HEK293 (cell line): ENCODE measurements at regions not wholly inside any gene's neighbourhood (a gene's known extent, or its start where the extent isn't known, plus 50 kb on each side); places are given as distances from the start of the nearest gene placed in this dataset.

Experiments used
- CTCF ChIA-PET: fragments of 350-600 bp; formaldehyde crosslinking; extraction: SDS; loops from one replicate; lab custom pipeline; 2021; ENCODE audit warnings: antibody characterized with exemption; lab: Yijun Ruan, JAX
- POLR2A ChIA-PET: fragments of 300-600 bp; formaldehyde crosslinking; extraction: SDS; loops from one replicate; lab custom pipeline; 2020; ENCODE audit warnings: antibody characterized with exemption, inconsistent platforms; lab: Yijun Ruan, JAX
- H3K27ac ChIP-seq: fragments of 200-500 bp; sonication (Bioruptor generic); 2 replicates; pipeline ENCODE4 v1.5.1; 2014; ENCODE audit warnings: low read depth, low read length, control low read depth, inconsistent platforms; ENCODE audit errors: extremely low read depth
- H3K36me3 ChIP-seq, 2 experiments: fragments of 200-500 bp in 1 of 2; sonication (Bioruptor generic) in 1 of 2; 1 replicate in 1 of 2; 2 replicates in 1 of 2; pipeline ENCODE4 v1.5.1; 2014 to 2017; ENCODE audit warnings: inconsistent platforms in 2 of 2, low read length in 2 of 2; ENCODE audit not compliant: control insufficient read depth in 2 of 2, insufficient read depth in 1 of 2
- H3K4me1 ChIP-seq: fragments of 200-500 bp; sonication (Bioruptor generic); 2 replicates; pipeline ENCODE4 v1.5.1; 2014; ENCODE audit warnings: mild to moderate bottlenecking, low read length, inconsistent platforms; ENCODE audit not compliant: control insufficient read depth, insufficient read depth
- H3K4me3 ChIP-seq: 2 replicates; pipeline ENCODE4 v1.5.1; 2011; ENCODE audit warnings: low read depth, mild to moderate bottlenecking, control low read depth, low read length, moderate library complexity
- H3K9me3 ChIP-seq: fragments of 200-500 bp; sonication (Bioruptor generic); 2 replicates; pipeline ENCODE4 v1.5.1; 2014; ENCODE audit warnings: low read depth, low read length, inconsistent platforms; ENCODE audit not compliant: control insufficient read depth, insufficient read depth
- GLIS1 ChIP-seq: fragments of 450-650 bp; formaldehyde crosslinking; IDR thresholded peaks from 2 replicates; pipeline ENCODE4 v1.5.1; 2016; ENCODE audit warnings: missing biosample characterization, missing genetic modification characterization
- KLF7 ChIP-seq: fragments of 450-650 bp; formaldehyde crosslinking; IDR thresholded peaks from 2 replicates; pipeline ENCODE4 v1.5.1; 2016; ENCODE audit warnings: missing biosample characterization, missing genetic modification characterization, borderline replicate concordance
- SETDB1 ChIP-seq: IDR thresholded peaks from one replicate; pipeline ENCODE4 v1.6.1; 2017; ENCODE audit warnings: mild to moderate bottlenecking, low read length, moderate library complexity, mixed read lengths; ENCODE audit not compliant: insufficient read length
- SP7 ChIP-seq: fragments of 450-650 bp; formaldehyde crosslinking; IDR thresholded peaks from 2 replicates; pipeline ENCODE4 v1.5.1; 2016; ENCODE audit warnings: missing biosample characterization, missing genetic modification characterization
- ZBTB1 ChIP-seq: fragments of 450-650 bp; formaldehyde crosslinking; IDR thresholded peaks from 2 replicates; pipeline ENCODE4 v1.5.1; 2016; ENCODE audit warnings: missing biosample characterization, missing genetic modification characterization
- ZNF155 ChIP-seq: fragments of 450-650 bp; formaldehyde crosslinking; IDR thresholded peaks from 2 replicates; pipeline ENCODE4 v1.5.1; 2016; ENCODE audit warnings: missing biosample characterization, missing genetic modification characterization
- ZNF175 ChIP-seq: fragments of 450-650 bp; formaldehyde crosslinking; IDR thresholded peaks from 2 replicates; pipeline ENCODE4 v1.5.1; 2016; ENCODE audit warnings: missing biosample characterization, missing genetic modification characterization
- ZNF302 ChIP-seq: fragments of 450-650 bp; formaldehyde crosslinking; IDR thresholded peaks from 2 replicates; pipeline ENCODE4 v1.5.1; 2016; ENCODE audit warnings: missing biosample characterization, missing genetic modification characterization, low read depth
- ZNF561 ChIP-seq: fragments of 450-650 bp; IDR thresholded peaks from 2 replicates; pipeline ENCODE4 v1.5.1; 2018; ENCODE audit warnings: missing biosample characterization, missing genetic modification characterization, borderline replicate concordance
- ZNF596 ChIP-seq: fragments of 450-650 bp; IDR thresholded peaks from 2 replicates; pipeline ENCODE4 v1.5.0; 2018; ENCODE audit warnings: missing biosample characterization, mild to moderate bottlenecking, missing genetic modification characterization, moderate library complexity
- ZNF629 ChIP-seq: fragments of 450-650 bp; formaldehyde crosslinking; IDR thresholded peaks from 2 replicates; pipeline ENCODE4 v1.5.1; 2017; ENCODE audit warnings: missing biosample characterization, missing genetic modification characterization
- ZNF658 ChIP-seq: fragments of 450-650 bp; formaldehyde crosslinking; IDR thresholded peaks from 2 replicates; pipeline ENCODE4; 2016; ENCODE audit warnings: missing biosample characterization, missing genetic modification characterization
- ZNF701 ChIP-seq: fragments of 450-650 bp; formaldehyde crosslinking; IDR thresholded peaks from 2 replicates; pipeline ENCODE4 v1.5.1; 2016; ENCODE audit warnings: missing biosample characterization, missing genetic modification characterization
- TF ChIP-seq, protein P1 (sequence below): fragments of 450-650 bp; formaldehyde crosslinking; IDR thresholded peaks from 2 replicates; pipeline ENCODE4 v1.5.1; 2017; ENCODE audit warnings: missing biosample characterization, missing genetic modification characterization
- TF ChIP-seq, protein P2 (sequence below): IDR thresholded peaks from 2 replicates; pipeline ENCODE4 v1.6.1; 2011; ENCODE audit warnings: mild to moderate bottlenecking, low read depth, low read length, borderline replicate concordance
- TF ChIP-seq, protein P3 (sequence below): fragments of 450-650 bp; formaldehyde crosslinking; IDR thresholded peaks from 2 replicates; pipeline ENCODE4 v1.5.1; 2016; ENCODE audit warnings: missing biosample characterization, missing genetic modification characterization
- TF ChIP-seq, protein P4 (sequence below): fragments of 450-650 bp; formaldehyde crosslinking; IDR thresholded peaks from 2 replicates; pipeline ENCODE4 v1.5.1; 2017; ENCODE audit warnings: missing biosample characterization, missing genetic modification characterization
- TF ChIP-seq, protein P5 (sequence below): fragments of 450-650 bp; formaldehyde crosslinking; IDR thresholded peaks from 2 replicates; pipeline ENCODE4 v1.5.1; 2016; ENCODE audit warnings: missing biosample characterization, missing genetic modification characterization
- TF ChIP-seq, protein P6 (sequence below): sonication (generic); formaldehyde crosslinking; IDR thresholded peaks from 2 replicates; pipeline ENCODE4 v1.8.1; 2022; ENCODE audit warnings: mild to moderate bottlenecking, moderate library complexity, missing genetic modification reagents
- TF ChIP-seq, protein P7 (sequence below): fragments of 450-650 bp; formaldehyde crosslinking; IDR thresholded peaks from 2 replicates; pipeline ENCODE4 v1.5.1; 2017; ENCODE audit warnings: missing biosample characterization, missing genetic modification characterization
- TF ChIP-seq, protein P8 (sequence below): fragments of 450-650 bp; formaldehyde crosslinking; IDR thresholded peaks from 2 replicates; pipeline ENCODE4 v1.5.1; 2016; ENCODE audit warnings: missing biosample characterization, missing genetic modification characterization

DNA sequence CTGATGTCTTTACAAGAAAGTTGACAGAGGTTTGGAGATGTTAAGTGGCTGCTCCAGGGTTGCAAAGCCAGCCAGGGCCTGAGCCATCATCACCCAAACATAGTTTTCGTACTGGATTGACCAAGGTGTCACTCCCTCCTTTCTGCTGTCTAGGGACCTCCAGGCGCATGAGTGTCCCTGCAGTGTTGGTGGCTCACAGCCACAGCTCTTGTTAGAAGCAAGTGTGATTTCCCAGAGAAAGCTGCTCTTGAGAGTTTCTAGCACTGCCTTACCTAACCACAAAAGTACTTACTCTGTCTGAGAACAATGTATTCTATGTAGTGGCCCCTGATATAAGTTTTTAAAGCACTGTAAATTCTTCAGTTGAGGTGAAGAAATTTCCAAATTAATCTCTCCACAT is 144.1 kb downstream of the SOX2 start:
- no peak overlapping the region for H3K4me3 ChIP-seq
- 0 out of 2 replicates have a peak, but pooled peaks cover 5% of the 10 kb centered on the region for H3K4me1 ChIP-seq
- CTCF ChIA-PET = no interaction called here
- TF ChIP-seq, protein P1, sequence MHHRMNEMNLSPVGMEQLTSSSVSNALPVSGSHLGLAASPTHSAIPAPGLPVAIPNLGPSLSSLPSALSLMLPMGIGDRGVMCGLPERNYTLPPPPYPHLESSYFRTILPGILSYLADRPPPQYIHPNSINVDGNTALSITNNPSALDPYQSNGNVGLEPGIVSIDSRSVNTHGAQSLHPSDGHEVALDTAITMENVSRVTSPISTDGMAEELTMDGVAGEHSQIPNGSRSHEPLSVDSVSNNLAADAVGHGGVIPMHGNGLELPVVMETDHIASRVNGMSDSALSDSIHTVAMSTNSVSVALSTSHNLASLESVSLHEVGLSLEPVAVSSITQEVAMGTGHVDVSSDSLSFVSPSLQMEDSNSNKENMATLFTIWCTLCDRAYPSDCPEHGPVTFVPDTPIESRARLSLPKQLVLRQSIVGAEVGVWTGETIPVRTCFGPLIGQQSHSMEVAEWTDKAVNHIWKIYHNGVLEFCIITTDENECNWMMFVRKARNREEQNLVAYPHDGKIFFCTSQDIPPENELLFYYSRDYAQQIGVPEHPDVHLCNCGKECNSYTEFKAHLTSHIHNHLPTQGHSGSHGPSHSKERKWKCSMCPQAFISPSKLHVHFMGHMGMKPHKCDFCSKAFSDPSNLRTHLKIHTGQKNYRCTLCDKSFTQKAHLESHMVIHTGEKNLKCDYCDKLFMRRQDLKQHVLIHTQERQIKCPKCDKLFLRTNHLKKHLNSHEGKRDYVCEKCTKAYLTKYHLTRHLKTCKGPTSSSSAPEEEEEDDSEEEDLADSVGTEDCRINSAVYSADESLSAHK (tag by site-specific recombination) = peak; percentile 14; the same call in 1 of the 2 replicates
- no peak for TF ChIP-seq ZNF629 (tag by site-specific recombination)
- TF ChIP-seq, all 188 proteins: peak for 1
- Histone ChIP-seq H3K9me3 (no peaks in the 10 kb centered on the region), H3K27ac (no peak overlapping the region), H3K36me3 (no peaks in the 10 kb centered on the region)
- POLR2A ChIA-PET = no interaction called here

DNA sequence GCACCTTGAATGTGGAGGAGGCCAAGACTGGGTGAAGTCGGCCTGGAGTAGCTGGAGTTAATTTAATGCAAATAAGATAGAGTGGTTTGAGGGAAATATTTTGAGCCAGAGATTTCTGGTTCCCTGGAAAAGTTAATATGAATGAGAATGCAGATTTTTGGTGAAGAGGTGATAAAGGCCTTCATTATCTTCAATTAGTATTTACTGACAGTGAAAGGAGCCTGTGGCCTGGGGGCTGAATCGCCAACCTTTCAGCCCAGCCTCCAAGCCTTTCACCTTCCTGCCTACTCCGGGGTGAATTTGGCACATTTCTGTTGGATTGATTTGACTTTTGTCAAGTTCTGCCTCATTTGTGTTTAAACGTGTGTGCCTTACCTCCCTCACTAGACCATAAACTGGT is 147.8 kb downstream of the SOX2 start:
- TF ChIP-seq ZNF561 (tag by site-specific recombination) = no peak
- TF ChIP-seq ZNF596 = no peak
- TF ChIP-seq, protein P2, sequence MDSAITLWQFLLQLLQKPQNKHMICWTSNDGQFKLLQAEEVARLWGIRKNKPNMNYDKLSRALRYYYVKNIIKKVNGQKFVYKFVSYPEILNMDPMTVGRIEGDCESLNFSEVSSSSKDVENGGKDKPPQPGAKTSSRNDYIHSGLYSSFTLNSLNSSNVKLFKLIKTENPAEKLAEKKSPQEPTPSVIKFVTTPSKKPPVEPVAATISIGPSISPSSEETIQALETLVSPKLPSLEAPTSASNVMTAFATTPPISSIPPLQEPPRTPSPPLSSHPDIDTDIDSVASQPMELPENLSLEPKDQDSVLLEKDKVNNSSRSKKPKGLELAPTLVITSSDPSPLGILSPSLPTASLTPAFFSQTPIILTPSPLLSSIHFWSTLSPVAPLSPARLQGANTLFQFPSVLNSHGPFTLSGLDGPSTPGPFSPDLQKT = no peak
- TF ChIP-seq ZNF302 (tag by site-specific recombination) = no peak
- TF ChIP-seq, protein P3, sequence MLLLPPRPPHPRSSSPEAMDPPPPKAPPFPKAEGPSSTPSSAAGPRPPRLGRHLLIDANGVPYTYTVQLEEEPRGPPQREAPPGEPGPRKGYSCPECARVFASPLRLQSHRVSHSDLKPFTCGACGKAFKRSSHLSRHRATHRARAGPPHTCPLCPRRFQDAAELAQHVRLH (tag by site-specific recombination) = no peak
- no peak for TF ChIP-seq ZNF658 (tag by site-specific recombination)
- TF ChIP-seq, protein P4, sequence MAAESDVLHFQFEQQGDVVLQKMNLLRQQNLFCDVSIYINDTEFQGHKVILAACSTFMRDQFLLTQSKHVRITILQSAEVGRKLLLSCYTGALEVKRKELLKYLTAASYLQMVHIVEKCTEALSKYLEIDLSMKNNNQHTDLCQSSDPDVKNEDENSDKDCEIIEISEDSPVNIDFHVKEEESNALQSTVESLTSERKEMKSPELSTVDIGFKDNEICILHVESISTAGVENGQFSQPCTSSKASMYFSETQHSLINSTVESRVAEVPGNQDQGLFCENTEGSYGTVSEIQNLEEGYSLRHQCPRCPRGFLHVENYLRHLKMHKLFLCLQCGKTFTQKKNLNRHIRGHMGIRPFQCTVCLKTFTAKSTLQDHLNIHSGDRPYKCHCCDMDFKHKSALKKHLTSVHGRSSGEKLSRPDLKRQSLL (tag by site-specific recombination) = no peak
- no peak for TF ChIP-seq KLF7 (tag by site-specific recombination)
- TF ChIP-seq ZNF155 = no peak
- TF ChIP-seq SETDB1 = no peak
- H3K36me3 ChIP-seq = no peaks in the 10 kb centered on the region
- ChIA-PET CTCF (no interaction called here), POLR2A (no interaction called here)
- no peak overlapping the region for H3K4me3 ChIP-seq
- no peak overlapping the region for H3K27ac ChIP-seq
- no peaks in the 10 kb centered on the region for H3K4me1 ChIP-seq
- no peaks in the 10 kb centered on the region for H3K9me3 ChIP-seq

DNA sequence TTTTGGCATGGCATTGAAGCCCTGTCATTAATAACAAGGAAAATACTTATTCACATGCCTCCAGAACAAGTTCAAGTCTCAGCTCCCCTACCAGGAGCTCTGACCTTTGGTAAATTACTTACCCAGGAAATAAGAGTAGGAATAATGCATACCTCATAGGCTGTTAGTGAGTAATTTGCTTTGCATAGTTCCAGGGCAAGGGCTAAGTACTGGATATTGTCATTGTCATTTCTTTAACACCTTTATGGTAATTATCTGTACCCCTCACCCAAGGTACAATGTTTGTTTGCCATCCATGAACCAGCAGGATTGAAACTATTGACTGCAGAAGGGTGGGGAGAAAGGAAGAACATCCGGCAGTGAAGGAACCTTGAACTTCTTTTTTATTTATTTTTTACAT is 148.5 kb downstream of the SOX2 start:
- Histone ChIP-seq H3K4me3 (no peak overlapping the region), H3K36me3 (no peaks in the 10 kb centered on the region), H3K9me3 (no peaks in the 10 kb centered on the region), H3K4me1 (no peaks in the 10 kb centered on the region), H3K27ac (no peak overlapping the region)
- CTCF ChIA-PET = no interaction called here
- POLR2A ChIA-PET = no interaction called here
- TF ChIP-seq SP7 = no peak
- no peak for TF ChIP-seq GLIS1 (tag by site-specific recombination)
- TF ChIP-seq, protein P5, sequence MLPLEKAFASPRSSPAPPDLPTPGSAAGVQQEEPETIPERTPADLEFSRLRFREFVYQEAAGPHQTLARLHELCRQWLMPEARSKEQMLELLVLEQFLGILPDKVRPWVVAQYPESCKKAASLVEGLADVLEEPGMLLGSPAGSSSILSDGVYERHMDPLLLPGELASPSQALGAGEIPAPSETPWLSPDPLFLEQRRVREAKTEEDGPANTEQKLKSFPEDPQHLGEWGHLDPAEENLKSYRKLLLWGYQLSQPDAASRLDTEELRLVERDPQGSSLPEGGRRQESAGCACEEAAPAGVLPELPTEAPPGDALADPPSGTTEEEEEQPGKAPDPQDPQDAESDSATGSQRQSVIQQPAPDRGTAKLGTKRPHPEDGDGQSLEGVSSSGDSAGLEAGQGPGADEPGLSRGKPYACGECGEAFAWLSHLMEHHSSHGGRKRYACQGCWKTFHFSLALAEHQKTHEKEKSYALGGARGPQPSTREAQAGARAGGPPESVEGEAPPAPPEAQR (tag by site-specific recombination) = no peak
- TF ChIP-seq KLF7 (tag by site-specific recombination) = no peak
- no peak for TF ChIP-seq ZNF155
- TF ChIP-seq, protein P6, sequence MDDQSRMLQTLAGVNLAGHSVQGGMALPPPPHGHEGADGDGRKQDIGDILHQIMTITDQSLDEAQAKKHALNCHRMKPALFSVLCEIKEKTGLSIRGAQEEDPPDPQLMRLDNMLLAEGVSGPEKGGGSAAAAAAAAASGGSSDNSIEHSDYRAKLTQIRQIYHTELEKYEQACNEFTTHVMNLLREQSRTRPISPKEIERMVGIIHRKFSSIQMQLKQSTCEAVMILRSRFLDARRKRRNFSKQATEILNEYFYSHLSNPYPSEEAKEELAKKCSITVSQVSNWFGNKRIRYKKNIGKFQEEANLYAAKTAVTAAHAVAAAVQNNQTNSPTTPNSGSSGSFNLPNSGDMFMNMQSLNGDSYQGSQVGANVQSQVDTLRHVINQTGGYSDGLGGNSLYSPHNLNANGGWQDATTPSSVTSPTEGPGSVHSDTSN (CRISPR knock-in tag) = no peak
- no peak for TF ChIP-seq ZNF175 (tag by site-specific recombination)
- TF ChIP-seq, protein P7, sequence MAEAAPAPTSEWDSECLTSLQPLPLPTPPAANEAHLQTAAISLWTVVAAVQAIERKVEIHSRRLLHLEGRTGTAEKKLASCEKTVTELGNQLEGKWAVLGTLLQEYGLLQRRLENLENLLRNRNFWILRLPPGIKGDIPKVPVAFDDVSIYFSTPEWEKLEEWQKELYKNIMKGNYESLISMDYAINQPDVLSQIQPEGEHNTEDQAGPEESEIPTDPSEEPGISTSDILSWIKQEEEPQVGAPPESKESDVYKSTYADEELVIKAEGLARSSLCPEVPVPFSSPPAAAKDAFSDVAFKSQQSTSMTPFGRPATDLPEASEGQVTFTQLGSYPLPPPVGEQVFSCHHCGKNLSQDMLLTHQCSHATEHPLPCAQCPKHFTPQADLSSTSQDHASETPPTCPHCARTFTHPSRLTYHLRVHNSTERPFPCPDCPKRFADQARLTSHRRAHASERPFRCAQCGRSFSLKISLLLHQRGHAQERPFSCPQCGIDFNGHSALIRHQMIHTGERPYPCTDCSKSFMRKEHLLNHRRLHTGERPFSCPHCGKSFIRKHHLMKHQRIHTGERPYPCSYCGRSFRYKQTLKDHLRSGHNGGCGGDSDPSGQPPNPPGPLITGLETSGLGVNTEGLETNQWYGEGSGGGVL (tag by site-specific recombination) = no peak
- no peak for TF ChIP-seq ZNF701 (tag by site-specific recombination)
- TF ChIP-seq, protein P8, sequence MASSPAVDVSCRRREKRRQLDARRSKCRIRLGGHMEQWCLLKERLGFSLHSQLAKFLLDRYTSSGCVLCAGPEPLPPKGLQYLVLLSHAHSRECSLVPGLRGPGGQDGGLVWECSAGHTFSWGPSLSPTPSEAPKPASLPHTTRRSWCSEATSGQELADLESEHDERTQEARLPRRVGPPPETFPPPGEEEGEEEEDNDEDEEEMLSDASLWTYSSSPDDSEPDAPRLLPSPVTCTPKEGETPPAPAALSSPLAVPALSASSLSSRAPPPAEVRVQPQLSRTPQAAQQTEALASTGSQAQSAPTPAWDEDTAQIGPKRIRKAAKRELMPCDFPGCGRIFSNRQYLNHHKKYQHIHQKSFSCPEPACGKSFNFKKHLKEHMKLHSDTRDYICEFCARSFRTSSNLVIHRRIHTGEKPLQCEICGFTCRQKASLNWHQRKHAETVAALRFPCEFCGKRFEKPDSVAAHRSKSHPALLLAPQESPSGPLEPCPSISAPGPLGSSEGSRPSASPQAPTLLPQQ (tag by site-specific recombination) = no peak
- no peak for TF ChIP-seq ZBTB1 (tag by site-specific recombination)
